ENCODE measurements at regions not wholly inside any gene's neighbourhood (a gene's known extent, or its start where the extent isn't known, plus 50 kb on each side); places are given as distances from the start of the nearest gene placed in this dataset.

DNA sequence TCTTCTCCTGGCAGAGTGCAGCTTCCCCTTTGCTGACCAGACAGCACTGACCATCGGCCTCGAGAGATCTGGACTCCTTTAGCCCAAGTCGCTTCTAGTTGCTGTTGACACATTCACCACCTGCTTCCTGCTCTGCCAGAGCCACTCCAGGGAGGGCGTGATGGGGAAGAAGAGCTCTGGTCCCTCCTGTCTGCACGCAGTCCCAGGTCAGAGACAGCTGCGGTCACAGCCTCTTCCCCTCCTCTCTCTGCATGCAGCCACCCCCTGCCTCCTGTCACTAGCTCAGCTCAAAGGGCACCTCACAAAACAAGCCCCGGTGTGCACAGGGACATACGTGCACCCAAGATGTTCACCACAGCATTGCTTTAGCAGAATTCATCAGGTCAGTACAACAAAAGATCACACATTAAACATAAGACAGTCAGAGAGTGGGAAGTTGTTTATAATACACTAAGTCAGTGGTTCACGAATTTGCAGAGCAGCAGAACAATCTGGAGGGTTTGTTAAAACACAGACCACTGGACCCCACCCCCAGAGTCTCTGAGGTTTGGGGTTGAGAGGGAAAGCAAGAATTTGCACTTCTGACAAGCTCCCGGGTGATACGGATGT is 132.9 kb downstream of the SYF2 start:
- TF ChIP-seq, protein P1, sequence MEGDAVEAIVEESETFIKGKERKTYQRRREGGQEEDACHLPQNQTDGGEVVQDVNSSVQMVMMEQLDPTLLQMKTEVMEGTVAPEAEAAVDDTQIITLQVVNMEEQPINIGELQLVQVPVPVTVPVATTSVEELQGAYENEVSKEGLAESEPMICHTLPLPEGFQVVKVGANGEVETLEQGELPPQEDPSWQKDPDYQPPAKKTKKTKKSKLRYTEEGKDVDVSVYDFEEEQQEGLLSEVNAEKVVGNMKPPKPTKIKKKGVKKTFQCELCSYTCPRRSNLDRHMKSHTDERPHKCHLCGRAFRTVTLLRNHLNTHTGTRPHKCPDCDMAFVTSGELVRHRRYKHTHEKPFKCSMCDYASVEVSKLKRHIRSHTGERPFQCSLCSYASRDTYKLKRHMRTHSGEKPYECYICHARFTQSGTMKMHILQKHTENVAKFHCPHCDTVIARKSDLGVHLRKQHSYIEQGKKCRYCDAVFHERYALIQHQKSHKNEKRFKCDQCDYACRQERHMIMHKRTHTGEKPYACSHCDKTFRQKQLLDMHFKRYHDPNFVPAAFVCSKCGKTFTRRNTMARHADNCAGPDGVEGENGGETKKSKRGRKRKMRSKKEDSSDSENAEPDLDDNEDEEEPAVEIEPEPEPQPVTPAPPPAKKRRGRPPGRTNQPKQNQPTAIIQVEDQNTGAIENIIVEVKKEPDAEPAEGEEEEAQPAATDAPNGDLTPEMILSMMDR (IDR thresholded peaks at IDR 0.05; ENCODE audit: insufficient read depth, low read depth, low read length, missing control alignments): no peak
- no peak for DNase-seq (ENCODE audit: low read depth)
- no peak overlapping the region for H3K4me3 ChIP-seq (ENCODE audit: low read length)

DNA sequence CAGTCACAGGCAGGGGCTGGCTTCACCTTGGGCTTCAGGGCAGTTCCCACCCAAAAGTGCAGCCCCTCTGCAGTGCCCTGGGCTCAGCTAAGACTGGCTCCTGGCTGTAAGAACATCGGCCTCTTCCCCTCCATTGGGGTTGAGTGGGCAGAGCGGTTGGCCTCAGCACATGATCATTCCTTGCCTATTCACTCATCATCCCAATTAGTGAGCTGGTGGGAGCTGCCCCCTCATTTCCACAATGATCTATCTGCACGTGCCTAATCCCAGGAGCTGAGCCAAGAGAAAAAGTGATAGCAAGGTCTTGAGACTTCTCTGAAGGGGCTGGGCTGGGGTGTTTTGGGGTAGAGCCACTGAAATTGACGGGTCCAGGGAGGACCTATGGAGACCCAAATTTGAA is 133.6 kb downstream of the SYF2 start:
- no peak overlapping the region for H3K4me3 ChIP-seq (ENCODE audit: low read length)
- no peak for DNase-seq (ENCODE audit: low read depth)
- TF ChIP-seq, protein P1 (IDR thresholded peaks at IDR 0.05; ENCODE audit: insufficient read depth, low read depth, low read length, missing control alignments): no peak

GRCh38 chr1:25096307-25097150 is 135.8 kb downstream of the SYF2 start:
- no peak overlapping the region for H3K4me3 ChIP-seq (ENCODE audit: low read length)
- TF ChIP-seq, protein P1 (IDR thresholded peaks at IDR 0.05; ENCODE audit: insufficient read depth, low read depth, low read length, missing control alignments): no peak
- no peak for DNase-seq (ENCODE audit: low read depth)

GRCh38 chr1:25095635-25096200 is 136.6 kb downstream of the SYF2 start:
- TF ChIP-seq, protein P1 (IDR thresholded peaks at IDR 0.05; ENCODE audit: insufficient read depth, low read depth, low read length, missing control alignments): no peak
- no peak overlapping the region for H3K4me3 ChIP-seq (ENCODE audit: low read length)
- no peak for DNase-seq (ENCODE audit: low read depth)

DNA sequence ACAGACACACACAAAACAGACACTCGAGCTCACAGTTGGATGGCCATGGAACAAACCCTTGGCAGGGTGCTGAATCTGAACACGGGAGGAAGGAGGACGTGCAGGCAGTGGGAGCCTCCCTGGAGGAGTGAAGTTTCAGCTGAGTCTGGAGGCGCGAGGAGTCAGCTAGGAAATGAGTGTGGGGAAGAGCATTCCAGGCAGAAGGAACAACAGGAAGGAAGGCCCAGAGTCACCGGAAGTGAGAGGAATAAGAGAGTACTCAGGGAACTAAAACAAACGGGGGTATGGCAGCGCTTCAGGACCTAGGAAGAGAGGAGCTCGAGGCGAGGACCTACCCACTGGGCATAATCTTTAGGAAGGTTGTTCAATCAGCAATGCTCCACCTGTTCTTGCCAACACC is 137.3 kb downstream of the SYF2 start:
- no peak overlapping the region for H3K4me3 ChIP-seq (ENCODE audit: low read length)
- no peak for DNase-seq (ENCODE audit: low read depth)
- TF ChIP-seq, protein P1 (IDR thresholded peaks at IDR 0.05; ENCODE audit: insufficient read depth, low read depth, low read length, missing control alignments): no peak

DNA sequence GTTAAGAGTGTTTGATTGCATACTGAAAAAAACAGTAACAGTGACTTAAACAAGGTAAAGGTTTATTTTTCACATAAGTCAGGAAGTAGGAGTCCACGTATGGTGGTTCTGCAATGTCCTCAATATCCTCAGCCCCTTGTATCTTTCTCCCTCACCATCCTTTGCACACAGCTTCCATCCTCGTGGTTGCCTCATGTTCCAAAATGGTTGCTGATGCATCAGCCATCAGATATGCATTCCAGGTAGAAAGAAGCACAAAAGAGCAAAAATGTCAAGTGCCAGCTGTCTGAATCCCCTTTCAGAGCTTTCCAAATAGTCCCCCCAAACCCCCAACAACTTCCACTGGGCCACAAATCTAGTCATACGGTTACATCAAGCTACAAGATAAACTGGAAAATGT is 138.1 kb downstream of the SYF2 start:
- TF ChIP-seq, protein P1 (IDR thresholded peaks at IDR 0.05; ENCODE audit: insufficient read depth, low read depth, low read length, missing control alignments): no peak
- no peak for DNase-seq (ENCODE audit: low read depth)
- H3K4me3 ChIP-seq (ENCODE audit: low read length): no peak overlapping the region
